NB4 (cell line): ENCODE measurements at regions not wholly inside any gene's neighbourhood (a gene's known extent, or its start where the extent isn't known, plus 50 kb on each side); places are given as distances from the start of the nearest gene placed in this dataset.

ENCODE experiments used
- MYC ChIP-seq: IDR thresholded peaks from 2 replicates; pipeline ENCODE4 v1.6.1; 2011; ENCODE audit warnings: low read depth, low read length
- POLR2A ChIP-seq: IDR thresholded peaks from 2 replicates; pipeline ENCODE4 v1.6.1; 2011; ENCODE audit warnings: mild to moderate bottlenecking; ENCODE audit not compliant: insufficient read length; ENCODE audit errors: extremely low read depth
- TF ChIP-seq, protein P1 (sequence below): IDR thresholded peaks from one replicate; pipeline ENCODE4 v1.5.1; 2012; ENCODE audit warnings: low read depth, low read length

GRCh38 chr12:38123566-38124246, 192.9 kb upstream of the ALG10B start:
- TF ChIP-seq, protein P1, sequence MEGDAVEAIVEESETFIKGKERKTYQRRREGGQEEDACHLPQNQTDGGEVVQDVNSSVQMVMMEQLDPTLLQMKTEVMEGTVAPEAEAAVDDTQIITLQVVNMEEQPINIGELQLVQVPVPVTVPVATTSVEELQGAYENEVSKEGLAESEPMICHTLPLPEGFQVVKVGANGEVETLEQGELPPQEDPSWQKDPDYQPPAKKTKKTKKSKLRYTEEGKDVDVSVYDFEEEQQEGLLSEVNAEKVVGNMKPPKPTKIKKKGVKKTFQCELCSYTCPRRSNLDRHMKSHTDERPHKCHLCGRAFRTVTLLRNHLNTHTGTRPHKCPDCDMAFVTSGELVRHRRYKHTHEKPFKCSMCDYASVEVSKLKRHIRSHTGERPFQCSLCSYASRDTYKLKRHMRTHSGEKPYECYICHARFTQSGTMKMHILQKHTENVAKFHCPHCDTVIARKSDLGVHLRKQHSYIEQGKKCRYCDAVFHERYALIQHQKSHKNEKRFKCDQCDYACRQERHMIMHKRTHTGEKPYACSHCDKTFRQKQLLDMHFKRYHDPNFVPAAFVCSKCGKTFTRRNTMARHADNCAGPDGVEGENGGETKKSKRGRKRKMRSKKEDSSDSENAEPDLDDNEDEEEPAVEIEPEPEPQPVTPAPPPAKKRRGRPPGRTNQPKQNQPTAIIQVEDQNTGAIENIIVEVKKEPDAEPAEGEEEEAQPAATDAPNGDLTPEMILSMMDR = no peak
- TF ChIP-seq POLR2A (no peak), MYC (no peak)
